ENCODE measurements at regions not wholly inside any gene's neighbourhood (a gene's known extent, or its start where the extent isn't known, plus 50 kb on each side); places are given as distances from the start of the nearest gene placed in this dataset.

DNA sequence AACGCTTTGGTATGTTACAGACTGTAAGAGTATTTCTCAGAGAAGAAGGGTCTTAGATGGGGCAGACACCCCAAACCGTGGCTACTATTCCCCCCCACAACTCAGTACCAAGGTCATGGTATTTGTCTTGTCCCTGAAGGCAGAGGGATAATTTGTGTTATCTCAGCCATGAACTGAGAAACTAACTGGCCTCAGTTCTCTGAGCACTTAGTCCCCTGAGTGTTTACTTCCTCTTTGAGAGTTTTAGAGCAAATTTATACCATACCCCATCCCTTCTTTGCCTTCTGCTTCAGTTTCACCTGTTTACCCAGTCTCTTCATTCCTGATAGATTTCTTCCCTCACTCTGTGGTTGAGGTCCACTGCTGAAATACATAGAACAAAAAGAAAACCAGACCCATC is 183.9 kb downstream of the LRRC70 start:
- TF ChIP-seq EZH2 (IDR thresholded peaks at IDR 0.05) (no peak), EZH2phosphoT487 (IDR thresholded peaks at IDR 0.05) (no peak)
- TF ChIP-seq, protein P1, sequence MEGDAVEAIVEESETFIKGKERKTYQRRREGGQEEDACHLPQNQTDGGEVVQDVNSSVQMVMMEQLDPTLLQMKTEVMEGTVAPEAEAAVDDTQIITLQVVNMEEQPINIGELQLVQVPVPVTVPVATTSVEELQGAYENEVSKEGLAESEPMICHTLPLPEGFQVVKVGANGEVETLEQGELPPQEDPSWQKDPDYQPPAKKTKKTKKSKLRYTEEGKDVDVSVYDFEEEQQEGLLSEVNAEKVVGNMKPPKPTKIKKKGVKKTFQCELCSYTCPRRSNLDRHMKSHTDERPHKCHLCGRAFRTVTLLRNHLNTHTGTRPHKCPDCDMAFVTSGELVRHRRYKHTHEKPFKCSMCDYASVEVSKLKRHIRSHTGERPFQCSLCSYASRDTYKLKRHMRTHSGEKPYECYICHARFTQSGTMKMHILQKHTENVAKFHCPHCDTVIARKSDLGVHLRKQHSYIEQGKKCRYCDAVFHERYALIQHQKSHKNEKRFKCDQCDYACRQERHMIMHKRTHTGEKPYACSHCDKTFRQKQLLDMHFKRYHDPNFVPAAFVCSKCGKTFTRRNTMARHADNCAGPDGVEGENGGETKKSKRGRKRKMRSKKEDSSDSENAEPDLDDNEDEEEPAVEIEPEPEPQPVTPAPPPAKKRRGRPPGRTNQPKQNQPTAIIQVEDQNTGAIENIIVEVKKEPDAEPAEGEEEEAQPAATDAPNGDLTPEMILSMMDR (IDR thresholded peaks at IDR 0.05) = no peak
